HCT116 (cell line): ENCODE measurements at regions not wholly inside any gene's neighbourhood (a gene's known extent, or its start where the extent isn't known, plus 50 kb on each side); places are given as distances from the start of the nearest gene placed in this dataset.

Experiments
- ATAC-seq: fragments of 200-7000 bp; cut with Tn5 transposase; 2 replicates; pipeline ENCODE4 v1.9.1; 2020; ENCODE audit warnings: mild to moderate bottlenecking, moderate library complexity
- BruUV-seq: library from RNA; stranded (reverse); fragments of 400-500 nt; replicated peaks from 2 replicates; lab custom pipeline; 2021; lab: Mats Ljungman, UMichigan
- CTCF ChIA-PET: fragments of 300-600 bp; sonication (Branson Sonifier 250); formaldehyde crosslinking; loops from one replicate; lab custom pipeline; 2021; ENCODE audit warnings: antibody characterized with exemption; lab: Charles Lee
- POLR2A ChIA-PET: fragments of 300-600, 350-600 bp; sonication (Branson Sonifier 250); formaldehyde crosslinking; loops from one replicate; lab custom pipeline; 2021; ENCODE audit warnings: antibody characterized with exemption; lab: Charles Lee
- RAD21 ChIA-PET, 2 experiments: fragments of 300-600 bp; sonication (Branson Sonifier 250); formaldehyde crosslinking; loops; one replicate each; lab custom pipeline; 2023; ENCODE audit warnings: low total read pairs in 2 of 2; ENCODE audit not compliant: uncharacterized antibody in 2 of 2, unreplicated experiment in 2 of 2, low non-redundant PET in 1 of 2; lab: Charles Lee
- DNase-seq: peaks from one replicate; pipeline ENCODE4 v3.0.0-alpha.2; 2010; ENCODE audit warnings: low read depth, low spot score
- H2AFZ ChIP-seq: fragments of 200-600 bp; shearing (Covaris generic), sonication (generic); 2 replicates; pipeline ENCODE4 v1.6.1; 2017; ENCODE audit warnings: low read depth, mixed run types, mixed read lengths, antibody characterized with exemption, low read length; ENCODE audit not compliant: poor library complexity, severe bottlenecking
- H3K27ac ChIP-seq: 2 replicates; pipeline ENCODE4 v1.5.1; 2012; ENCODE audit warnings: low read depth, low read length
- H3K27me3 ChIP-seq: fragments of 200-600 bp; sonication (generic); 2 replicates; pipeline ENCODE4 v1.6.1; 2016; ENCODE audit warnings: mixed run types, low read length, mixed read lengths; ENCODE audit not compliant: insufficient read depth
- H3K36me3 ChIP-seq, 2 experiments: fragments of 200-500 bp in 1 of 2; fragments of 200-600 bp in 1 of 2; sonication (Bioruptor generic) in 1 of 2; sonication (generic) in 1 of 2; 2 replicates each; pipeline versions ENCODE4 v1.5.1 to v1.6.1; 2014 to 2016; ENCODE audit warnings: low read length in 2 of 2, inconsistent platforms in 1 of 2, mixed read lengths in 1 of 2, mixed run types in 1 of 2; ENCODE audit not compliant: insufficient read depth in 2 of 2, control insufficient read depth in 1 of 2
- H3K4me1 ChIP-seq, 2 experiments: fragments of 200-600 bp in 1 of 2; sonication (generic) in 1 of 2; 2 replicates each; pipeline versions ENCODE4 v1.5.1 to v1.6.1; 2012 to 2017; ENCODE audit warnings: low read length in 2 of 2, inconsistent platforms in 1 of 2, mild to moderate bottlenecking in 1 of 2, mixed read lengths in 1 of 2, mixed run types in 1 of 2, moderate library complexity in 1 of 2; ENCODE audit not compliant: insufficient read depth in 2 of 2, control insufficient read depth in 1 of 2
- H3K4me2 ChIP-seq: fragments of 200-600 bp; sonication (generic); 2 replicates; pipeline ENCODE4 v1.6.1; 2017; ENCODE audit warnings: mixed run types, low read length, mixed read lengths
- H3K4me3 ChIP-seq, 2 experiments: fragments of 200-600 bp in 1 of 2; sonication (generic) in 1 of 2; replicated peaks in 1 of 2; 2 replicates each; pipeline ENCODE4 v1.5.1; 2011 to 2016; ENCODE audit warnings: low read length in 2 of 2, control low read depth in 1 of 2, low read depth in 1 of 2, mild to moderate bottlenecking in 1 of 2, mixed read lengths in 1 of 2, mixed run types in 1 of 2
- H3K79me2 ChIP-seq: fragments of 200-600 bp; sonication (generic); 2 replicates; pipeline ENCODE4 v1.6.1; 2017; ENCODE audit warnings: mild to moderate bottlenecking, mixed run types, low read length, moderate library complexity, mixed read lengths; ENCODE audit not compliant: insufficient read depth
- H3K9ac ChIP-seq: fragments of 200-600 bp; sonication (generic); 2 replicates; pipeline ENCODE4 v1.6.1; 2016; ENCODE audit warnings: low read length, mixed read lengths
- H3K9me2 ChIP-seq: fragments of 200-600 bp; sonication (generic), shearing (Covaris generic); 2 replicates; pipeline ENCODE4 v1.6.1; 2017; ENCODE audit warnings: mixed run types, mild to moderate bottlenecking, moderate library complexity; ENCODE audit not compliant: insufficient read depth
- H3K9me3 ChIP-seq, 2 experiments: fragments of 200-500 bp in 1 of 2; fragments of 200-600 bp in 1 of 2; sonication (Bioruptor generic) in 1 of 2; sonication (generic) in 1 of 2; 2 replicates each; pipeline ENCODE4 v1.6.1; 2014 to 2017; ENCODE audit warnings: low read length in 2 of 2, mixed read lengths in 2 of 2, inconsistent platforms in 1 of 2, low read depth in 1 of 2, mild to moderate bottlenecking in 1 of 2, mixed run types in 1 of 2, moderate library complexity in 1 of 2; ENCODE audit not compliant: control insufficient read depth in 1 of 2, insufficient read depth in 1 of 2
- H4K20me1 ChIP-seq: fragments of 200-600 bp; sonication (generic), shearing (Covaris generic); 2 replicates; pipeline ENCODE4 v1.6.1; 2017; ENCODE audit warnings: mixed run types, mild to moderate bottlenecking, moderate library complexity; ENCODE audit not compliant: insufficient read depth
- RAD21 ChIP-seq: IDR thresholded peaks from 2 replicates; pipeline ENCODE4 v1.6.1; 2012; ENCODE audit warnings: low read depth, mild to moderate bottlenecking
- SP1 ChIP-seq: IDR thresholded peaks from 2 replicates; pipeline ENCODE4 v1.6.1; 2012; ENCODE audit warnings: low read depth
- intact Hi-C: fragments of 100-400 bp; cut with micrococcal nuclease; formaldehyde crosslinking; loops from 2 replicates; pipeline ENCODE4 v1.10.0; 2022

DNA sequence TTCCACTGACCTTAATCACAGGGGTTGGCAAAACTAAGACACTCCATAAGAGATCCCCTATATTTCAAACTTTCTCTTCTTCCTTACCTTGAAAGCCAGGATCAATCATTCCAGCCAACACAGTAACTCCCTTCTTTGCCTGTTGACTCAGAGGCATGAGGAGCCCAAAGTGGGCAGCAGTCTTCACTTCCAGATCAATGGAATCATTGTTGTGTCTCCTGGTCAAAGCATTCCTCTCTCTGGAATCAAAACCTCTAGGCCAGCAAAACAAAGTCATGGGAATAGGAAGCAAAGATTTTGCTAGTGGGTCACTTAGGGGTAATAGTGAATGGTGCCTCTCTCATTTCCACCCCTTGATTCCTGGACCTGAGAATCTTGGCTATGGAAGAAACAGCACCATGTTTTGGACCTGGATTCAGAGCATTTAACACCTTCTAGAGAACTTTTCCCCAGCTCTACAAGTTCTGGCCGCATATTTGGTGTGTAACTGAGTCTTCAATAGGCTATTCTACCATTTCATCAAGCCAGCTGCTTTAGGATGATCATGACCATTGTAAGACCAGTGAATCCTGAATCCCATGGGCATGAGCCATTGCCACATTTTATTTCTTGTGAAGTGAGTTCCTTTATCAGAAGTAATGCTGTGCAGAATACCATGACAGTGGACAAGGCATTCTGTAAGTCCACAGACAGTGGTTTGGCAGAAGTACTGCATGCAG, 65.7 kb upstream of the SERPINE2 start:
- no peak overlapping the region for H3K4me2 ChIP-seq
- BruUV-seq: no TSS peak
- TF ChIP-seq RAD21: no peak
- peak; percentile 33; the same call in 1 of the 2 replicates for TF ChIP-seq SP1
- H2AFZ ChIP-seq: no peak overlapping the region
- no peaks in the 10 kb centered on the region for H3K79me2 ChIP-seq
- no peak overlapping the region for H3K4me3 ChIP-seq
- H3K27me3 ChIP-seq: no peaks in the 10 kb centered on the region
- H3K9me2 ChIP-seq: no peaks in the 10 kb centered on the region
- H3K27ac ChIP-seq: no peak overlapping the region
- H3K9ac ChIP-seq: no peak overlapping the region
- peaks cover 0 to 16% of the 10 kb centered on the region in 2 experiments; a peak in 1 of 4 replicates for H3K4me1 ChIP-seq
- no peaks in the 10 kb centered on the region for H3K36me3 ChIP-seq
- intact Hi-C loops: no loop called here
- ChIA-PET CTCF (no interaction called here), RAD21 (no interaction called here), POLR2A (no interaction called here)
- DNase-seq (peak; percentile 43), ATAC-seq (peak; percentile 60; the same call in 1 of the 2 replicates)
- H3K9me3 ChIP-seq: no peaks in the 10 kb centered on the region
- no peaks in the 10 kb centered on the region for H4K20me1 ChIP-seq

DNA sequence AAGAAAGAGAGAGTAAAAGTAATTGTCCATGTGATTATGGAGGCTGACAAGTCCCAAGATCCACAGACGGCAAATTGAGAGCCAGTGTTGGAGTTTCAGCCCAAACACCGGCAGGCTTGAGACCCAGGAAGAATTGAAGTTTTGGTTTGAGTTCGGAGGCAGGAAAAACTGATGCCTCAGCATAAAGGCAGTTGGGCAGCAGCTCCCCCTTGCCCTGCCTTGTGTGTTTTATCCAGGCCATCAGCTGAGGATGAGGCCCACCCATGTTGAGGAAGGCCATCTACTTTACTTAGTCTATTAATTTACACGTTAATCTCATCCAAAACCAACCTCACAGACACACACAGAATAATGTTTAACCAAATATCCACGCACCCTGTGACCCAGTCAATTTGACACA, 64.6 kb upstream of the SERPINE2 start:
- no peaks in the 10 kb centered on the region for H4K20me1 ChIP-seq
- no peaks in the 10 kb centered on the region for H3K27me3 ChIP-seq
- peaks cover 0 to 16% of the 10 kb centered on the region in 2 experiments; a peak in 1 of 4 replicates for H3K4me1 ChIP-seq
- H3K9ac ChIP-seq: no peak overlapping the region
- BruUV-seq: no TSS peak
- ATAC-seq: no peak
- no peaks in the 10 kb centered on the region for H3K9me2 ChIP-seq
- no peak overlapping the region for H3K4me3 ChIP-seq
- DNase-seq: no peak
- H3K4me2 ChIP-seq: no peak overlapping the region
- RAD21 ChIA-PET: no interaction called here
- no peak for TF ChIP-seq SP1
- TF ChIP-seq, all 23 proteins: peak for 0
- CTCF ChIA-PET: no interaction called here
- Histone ChIP-seq H3K36me3 (no peaks in the 10 kb centered on the region), H3K27ac (no peak overlapping the region), H3K79me2 (no peaks in the 10 kb centered on the region), H2AFZ (no peak overlapping the region), H3K9me3 (no peaks in the 10 kb centered on the region)
- POLR2A ChIA-PET: no interaction called here
- intact Hi-C loops: no loop called here
